IPS-NIHi7 (cell line): ENCODE measurements at regions not wholly inside any gene's neighbourhood (a gene's known extent, or its start where the extent isn't known, plus 50 kb on each side); places are given as distances from the start of the nearest gene placed in this dataset.

Experiments used
- DNase-seq: peaks from one replicate; pipeline ENCODE4 v3.0.0; 2012; ENCODE audit warnings: mixed read lengths; ENCODE audit errors: extremely low spot score

DNA sequence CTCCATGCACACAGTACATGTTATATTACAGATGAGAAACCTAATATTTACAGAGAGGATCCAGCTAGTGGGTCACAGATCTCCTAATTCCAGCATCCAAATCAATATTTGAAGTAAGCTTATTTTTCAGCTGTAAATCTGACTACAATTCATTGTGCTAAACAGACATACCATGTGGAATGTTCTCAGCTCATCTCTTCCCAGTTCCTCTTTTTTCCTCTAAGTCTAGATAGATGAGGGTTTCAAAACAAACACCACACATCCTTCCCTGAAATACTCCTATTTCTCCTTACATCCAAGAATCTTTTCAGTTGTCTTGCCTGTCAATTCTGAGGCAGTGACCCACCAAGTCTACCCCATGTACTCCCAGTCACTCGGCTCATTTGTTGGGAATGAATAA is 200.7 kb upstream of the PIK3C3 start:
- no peak for DNase-seq

DNA sequence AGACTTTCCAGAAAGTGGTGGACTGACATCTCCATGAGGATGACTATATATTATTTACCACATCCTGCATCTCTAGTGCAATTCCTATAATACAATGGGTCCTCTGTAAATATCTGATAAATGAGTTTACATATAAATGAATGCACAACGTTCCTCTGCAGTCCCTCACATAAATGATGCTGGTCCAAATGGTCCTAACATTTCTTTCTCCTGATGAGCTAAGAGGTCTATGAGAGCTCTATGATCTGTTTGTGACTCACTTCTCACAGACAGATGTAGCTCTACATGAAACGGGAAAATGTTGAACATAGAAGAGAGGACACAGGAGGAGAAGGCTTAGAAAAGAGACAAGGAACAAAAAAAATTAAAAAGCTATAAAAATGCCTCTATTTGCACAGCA is 201.2 kb upstream of the PIK3C3 start:
- no peak for DNase-seq

DNA sequence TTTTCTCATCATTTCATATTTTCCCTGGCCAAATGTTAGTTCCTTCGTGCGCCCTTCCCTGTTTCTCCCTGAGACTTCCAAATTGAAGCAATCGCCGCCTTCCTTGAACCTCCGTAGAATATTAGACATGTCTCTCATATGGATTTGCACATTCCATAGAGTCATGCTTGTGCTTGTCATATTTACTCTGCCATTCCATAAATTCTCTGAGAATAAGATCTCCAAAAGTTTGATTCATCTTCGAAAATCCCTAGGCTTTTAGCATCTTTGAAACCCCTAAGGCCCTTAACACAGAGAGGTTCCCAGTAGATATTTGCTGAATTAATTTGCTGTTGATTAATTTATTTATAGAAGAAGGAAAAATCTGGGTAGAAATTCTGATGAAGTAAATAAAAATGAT is 202.2 kb upstream of the PIK3C3 start:
- no peak for DNase-seq

DNA sequence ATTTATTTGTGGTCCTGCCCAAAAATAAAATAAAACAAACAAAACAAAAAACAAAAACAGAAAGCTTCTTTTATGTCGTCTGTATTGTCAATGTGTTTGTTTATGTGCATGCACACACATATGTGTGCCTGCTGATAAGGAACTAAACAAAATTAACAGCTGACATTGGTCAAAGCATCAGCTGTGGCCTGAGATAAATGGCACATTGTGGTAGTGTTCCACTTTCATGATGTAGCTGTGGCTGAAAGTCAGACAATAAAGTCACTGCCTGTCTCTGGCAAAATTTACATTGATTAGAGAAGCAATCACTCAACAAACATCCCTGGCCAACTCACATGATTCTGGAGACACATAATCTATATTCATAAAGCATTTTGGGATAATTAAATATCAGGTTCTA is 203.4 kb upstream of the PIK3C3 start:
- no peak for DNase-seq

DNA sequence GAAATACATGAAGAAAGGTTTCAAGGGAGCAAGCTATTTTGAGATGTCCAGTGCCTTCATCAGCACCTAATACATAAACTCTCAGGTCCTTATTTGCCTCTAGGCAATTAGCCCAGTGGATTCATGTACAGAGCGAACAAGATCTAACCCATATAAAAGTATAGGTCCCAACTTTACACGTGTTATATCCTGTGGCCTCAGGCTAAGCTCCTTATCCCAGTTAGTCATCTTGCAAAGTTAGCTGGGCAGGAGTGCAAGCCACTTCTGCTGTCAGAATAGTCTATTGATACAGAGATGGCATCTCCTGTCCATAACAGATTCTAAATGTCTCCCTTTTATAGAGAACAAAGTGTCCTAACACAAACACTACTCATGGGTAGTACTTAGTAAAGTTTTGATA is 203.9 kb upstream of the PIK3C3 start:
- no peak for DNase-seq

- DNase-seq, result no peak
Observed at GRCh38 chr18:41747723-41748242, 207.3 kb upstream of the PIK3C3 start.

GRCh38 chr18:41745166-41746049 is 209.6 kb upstream of the PIK3C3 start:
- peak; percentile 77 for DNase-seq

GRCh38 chr18:41744421-41745030 is 210.5 kb upstream of the PIK3C3 start:
- DNase-seq, result no peak

- DNase-seq, result no peak
Observed at GRCh38 chr18:41737218-41737617, 217.8 kb upstream of the PIK3C3 start.

DNA sequence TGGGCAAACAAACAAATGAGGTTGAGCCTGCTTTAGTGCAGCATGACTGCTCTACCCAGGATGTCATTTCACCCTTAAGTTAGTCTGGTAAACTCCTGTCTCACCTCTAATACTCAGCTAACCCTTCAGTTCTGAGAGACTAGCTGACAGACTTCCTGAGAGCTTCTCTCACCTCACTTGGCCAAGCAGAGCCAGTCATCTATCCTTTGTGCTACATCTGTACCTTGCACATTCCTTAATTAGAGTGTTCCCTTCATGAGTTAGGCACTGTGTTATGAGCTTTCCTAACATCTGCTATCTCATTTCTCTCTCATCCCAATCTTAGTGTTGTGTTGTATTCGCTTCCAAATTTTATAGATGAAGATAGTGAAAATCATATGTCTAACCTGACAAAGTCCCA is 220.1 kb upstream of the PIK3C3 start:
- DNase-seq, result no peak

DNA sequence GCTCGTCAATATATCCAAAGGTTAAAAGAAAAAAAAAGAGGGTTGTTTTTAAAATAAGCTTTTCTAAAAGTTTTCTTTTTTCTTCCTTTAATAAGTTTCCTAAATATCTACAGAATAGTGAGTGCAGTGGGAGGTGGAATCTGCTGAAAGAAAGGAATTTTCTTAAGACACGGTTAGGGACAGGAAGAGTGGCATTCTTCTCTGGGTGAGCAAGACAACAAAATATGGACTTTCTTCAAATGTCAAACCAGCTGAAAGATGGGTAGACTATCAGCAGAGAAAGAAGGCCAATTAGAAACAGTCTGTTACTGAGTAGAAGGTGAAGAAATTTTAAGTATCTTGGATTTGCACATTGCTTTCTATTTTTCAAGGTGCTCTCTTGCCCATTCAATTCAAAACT is 222.7 kb upstream of the PIK3C3 start:
- no peak for DNase-seq

DNA sequence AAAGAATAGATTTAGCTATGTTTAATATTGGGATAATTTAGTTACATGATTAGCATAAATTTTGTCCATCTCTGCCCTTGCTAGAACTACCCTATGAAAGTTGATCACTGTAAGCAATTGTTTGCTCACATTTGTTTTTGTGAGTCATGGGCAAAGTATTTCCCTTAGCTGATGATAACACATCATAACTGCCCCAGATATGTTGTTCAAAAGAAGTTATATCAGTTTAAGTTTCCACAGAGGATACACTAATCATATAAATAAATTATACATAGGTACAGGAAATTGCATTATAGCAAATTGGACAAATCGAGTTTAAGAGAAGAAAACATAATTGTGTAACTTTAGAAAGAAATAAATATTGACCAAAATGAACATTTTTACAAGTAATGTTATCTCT is 223.2 kb upstream of the PIK3C3 start:
- DNase-seq, result no peak

GRCh38 chr18:41724195-41724594 is 230.8 kb upstream of the PIK3C3 start:
- DNase-seq, result no peak

DNA sequence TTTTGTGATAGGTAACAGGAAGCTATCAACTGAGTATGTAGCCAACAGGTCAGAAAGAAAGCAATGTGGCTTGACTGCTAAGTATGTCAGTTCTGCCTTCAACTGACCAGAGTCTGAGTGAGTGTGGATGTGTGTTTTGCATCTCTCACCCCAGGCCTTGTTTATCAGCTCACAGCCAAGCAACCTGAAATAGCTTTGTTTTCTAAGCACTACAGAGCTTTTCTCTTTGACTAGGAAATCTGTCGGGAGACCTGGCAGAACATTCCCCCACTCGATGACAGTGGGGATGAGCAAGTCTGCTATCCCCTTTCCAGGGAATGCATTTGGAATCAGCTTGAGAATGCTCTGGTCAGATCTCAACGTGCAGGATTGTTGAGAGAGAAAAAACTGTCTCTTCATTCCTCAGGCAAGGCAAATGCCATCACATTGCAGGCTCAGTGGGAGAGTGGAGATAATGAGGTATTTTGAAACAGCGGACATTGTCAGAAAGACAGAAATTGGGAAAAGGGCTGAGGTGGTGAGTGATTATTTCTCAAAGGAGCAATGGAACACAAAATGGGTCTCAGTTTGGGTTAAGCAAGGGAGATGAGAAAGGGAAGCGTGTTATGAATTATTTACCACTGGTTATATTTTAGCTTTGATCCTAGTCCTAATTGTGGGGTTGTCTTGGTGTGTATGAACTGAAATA is 233.8 kb upstream of the PIK3C3 start:
- DNase-seq, result peak; percentile 17

- DNase-seq, result no peak
Observed at GRCh38 chr18:41720226-41720625, 234.8 kb upstream of the PIK3C3 start.

- no peak for DNase-seq
Observed at GRCh38 chr18:41719808-41720207, 235.2 kb upstream of the PIK3C3 start.

- no peak for DNase-seq
Observed at GRCh38 chr18:41714872-41715271, 240.2 kb upstream of the PIK3C3 start.

DNA sequence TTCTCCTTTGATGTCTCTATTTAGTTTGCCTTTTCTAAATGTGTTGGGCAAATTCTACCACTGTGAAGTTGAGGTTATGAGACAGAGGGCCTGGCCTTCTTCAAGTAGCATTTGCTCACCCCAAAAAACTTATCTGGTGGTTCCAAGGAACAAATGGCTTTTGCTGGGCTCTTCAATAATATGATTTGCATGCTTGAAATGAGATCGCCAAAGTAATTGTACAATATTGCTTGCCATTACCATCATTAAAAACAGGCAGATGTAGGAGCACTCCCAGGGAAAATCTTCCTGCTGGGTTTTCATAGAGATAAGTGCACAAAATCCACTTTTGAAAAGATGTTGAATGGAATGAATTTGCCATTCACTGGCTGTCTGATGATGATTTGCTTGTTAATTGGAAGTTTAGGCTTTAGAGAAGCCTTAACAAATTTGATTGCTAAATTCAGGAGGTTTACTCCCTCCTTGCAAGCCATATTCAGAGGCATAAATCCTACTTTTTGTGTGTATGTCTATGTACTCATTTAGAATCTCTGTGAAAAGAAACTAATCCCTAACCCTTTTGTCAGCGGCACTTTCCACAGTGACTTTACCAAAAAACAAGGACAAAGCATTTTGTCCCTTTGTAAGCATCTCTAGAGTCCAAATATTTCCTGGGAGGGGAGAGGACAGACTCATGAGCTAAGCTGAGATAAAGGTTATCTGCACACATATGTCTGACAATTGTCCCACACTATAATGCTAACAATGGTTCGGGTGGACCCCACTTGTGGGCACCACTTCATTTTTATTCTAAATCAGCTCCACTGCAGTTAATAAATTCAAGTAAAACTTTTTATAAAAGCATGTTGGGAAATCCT is 240.8 kb upstream of the PIK3C3 start:
- DNase-seq, result no peak

DNA sequence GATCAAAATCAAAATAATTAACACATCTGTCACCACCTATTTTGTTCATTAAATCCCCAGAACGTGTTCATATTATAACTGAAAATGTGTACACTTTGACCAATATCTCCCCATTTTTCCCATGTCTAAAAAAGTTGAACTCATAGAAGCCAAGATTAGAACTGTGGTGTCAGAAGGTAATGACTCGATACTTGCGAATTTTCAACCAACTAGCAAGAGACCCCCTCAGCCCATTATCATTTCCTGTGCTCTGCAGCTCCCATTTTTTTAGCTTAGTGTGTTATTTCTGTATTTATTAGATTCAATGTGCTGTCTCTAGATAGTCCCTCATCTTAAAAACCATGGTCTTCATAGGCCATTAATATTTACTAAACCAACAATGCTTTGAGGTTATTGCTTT is 248.7 kb upstream of the PIK3C3 start:
- DNase-seq, result no peak

DNA sequence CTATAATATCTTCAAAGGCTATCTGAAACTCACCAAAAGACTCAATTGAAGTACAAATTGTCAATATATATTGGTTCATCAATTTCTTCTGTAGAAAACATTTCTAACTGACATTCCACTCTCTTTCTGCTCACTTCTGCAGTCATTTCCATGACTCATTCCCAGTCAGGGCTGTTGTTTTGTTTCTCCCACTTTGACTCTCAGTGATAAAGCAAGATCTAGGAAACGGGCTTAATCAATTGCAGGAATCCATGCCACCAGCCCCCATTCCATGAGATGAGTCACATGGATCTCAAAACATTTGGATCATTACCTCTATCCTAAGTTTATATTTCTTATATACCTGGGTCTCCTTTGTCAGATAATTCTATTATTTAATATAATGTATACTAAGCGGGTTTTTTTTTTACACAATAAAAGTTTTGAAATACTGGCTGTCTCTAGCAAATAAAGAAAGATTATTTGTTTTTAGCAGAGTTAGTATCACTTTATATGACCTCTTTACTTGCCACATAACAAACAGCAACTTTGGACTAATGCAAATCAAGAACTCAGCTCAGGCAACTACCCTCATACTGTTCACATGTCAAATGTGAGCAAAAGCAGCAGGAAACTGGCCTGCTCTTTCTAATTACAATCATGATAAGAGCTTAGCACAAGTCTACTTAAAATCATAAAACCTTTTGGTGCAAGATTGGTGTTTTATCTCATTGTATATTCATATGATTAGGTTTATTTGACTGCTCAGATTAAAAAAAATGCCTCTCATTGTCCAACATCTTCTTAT is 251.1 kb upstream of the PIK3C3 start:
- peak; percentile 60 for DNase-seq

DNA sequence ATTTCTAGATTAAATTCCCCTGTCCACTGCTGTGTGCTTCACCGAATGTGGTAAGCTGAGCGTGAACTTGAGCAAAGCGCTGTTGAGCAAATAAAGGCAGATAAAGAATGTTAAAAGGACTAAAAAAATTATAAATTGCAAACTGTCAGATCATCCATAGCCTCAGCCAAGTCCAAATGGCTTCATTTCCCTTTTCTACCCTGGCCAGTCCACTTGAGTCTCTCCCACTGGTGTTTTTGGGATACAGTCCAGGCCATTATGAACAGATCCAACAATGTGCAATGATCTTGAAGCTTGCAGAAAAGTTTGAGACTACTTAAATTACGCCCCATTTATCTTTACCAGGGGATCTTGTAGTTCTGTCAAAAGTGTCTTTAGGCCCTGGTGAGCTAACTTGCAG is 254.6 kb upstream of the PIK3C3 start:
- DNase-seq, result no peak
